Coronary artery (tissue), 2 donors: ENCODE measurements at regions not wholly inside any gene's neighbourhood (a gene's known extent, or its start where the extent isn't known, plus 50 kb on each side); places are given as distances from the start of the nearest gene placed in this dataset.

Experiments
- DNase-seq: peaks from one replicate; pipeline ENCODE4 v3.0.0-alpha.2; 2017; ENCODE audit warnings: low spot score
- H3K27ac ChIP-seq, 2 donors: fragments of 200-600 bp; sonication (generic); one replicate each; pipeline ENCODE4 v1.5.1; 2016 to 2019
- H3K4me3 ChIP-seq: fragments of 200-600 bp; sonication (generic); 2 replicates; pipeline ENCODE4 v1.5.1; 2016; ENCODE audit warnings: mild to moderate bottlenecking, moderate library complexity
- TF ChIP-seq, protein P1 (sequence below): fragments of 200-600 bp; sonication (generic); IDR thresholded peaks from one replicate; pipeline ENCODE4 v1.5.1; 2019; ENCODE audit warnings: antibody characterized with exemption

DNA sequence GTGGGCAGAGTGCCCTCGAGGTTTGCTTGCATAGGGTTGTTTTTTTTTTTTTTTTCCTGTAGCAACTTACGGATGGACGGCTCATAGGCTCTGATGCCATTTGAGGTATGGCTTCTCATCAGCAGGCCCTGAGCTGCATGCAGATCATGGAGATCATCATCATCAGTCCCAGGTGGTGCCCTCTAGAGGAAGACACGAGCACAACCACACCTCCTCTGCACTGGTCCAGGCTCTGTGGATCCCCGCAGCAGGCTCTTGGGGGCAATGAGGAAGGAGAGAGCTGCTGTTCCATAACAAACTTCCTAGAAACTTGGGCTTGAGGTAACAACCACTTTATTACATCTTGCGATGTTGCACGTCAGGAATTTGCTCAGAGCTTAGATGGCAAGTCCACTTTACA lies 132.7 kb upstream of the CXCL12 start:
- DNase-seq: no peak
- H3K27ac ChIP-seq: no peak overlapping the region
- TF ChIP-seq, protein P1, sequence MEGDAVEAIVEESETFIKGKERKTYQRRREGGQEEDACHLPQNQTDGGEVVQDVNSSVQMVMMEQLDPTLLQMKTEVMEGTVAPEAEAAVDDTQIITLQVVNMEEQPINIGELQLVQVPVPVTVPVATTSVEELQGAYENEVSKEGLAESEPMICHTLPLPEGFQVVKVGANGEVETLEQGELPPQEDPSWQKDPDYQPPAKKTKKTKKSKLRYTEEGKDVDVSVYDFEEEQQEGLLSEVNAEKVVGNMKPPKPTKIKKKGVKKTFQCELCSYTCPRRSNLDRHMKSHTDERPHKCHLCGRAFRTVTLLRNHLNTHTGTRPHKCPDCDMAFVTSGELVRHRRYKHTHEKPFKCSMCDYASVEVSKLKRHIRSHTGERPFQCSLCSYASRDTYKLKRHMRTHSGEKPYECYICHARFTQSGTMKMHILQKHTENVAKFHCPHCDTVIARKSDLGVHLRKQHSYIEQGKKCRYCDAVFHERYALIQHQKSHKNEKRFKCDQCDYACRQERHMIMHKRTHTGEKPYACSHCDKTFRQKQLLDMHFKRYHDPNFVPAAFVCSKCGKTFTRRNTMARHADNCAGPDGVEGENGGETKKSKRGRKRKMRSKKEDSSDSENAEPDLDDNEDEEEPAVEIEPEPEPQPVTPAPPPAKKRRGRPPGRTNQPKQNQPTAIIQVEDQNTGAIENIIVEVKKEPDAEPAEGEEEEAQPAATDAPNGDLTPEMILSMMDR: no peak
- no peak overlapping the region for H3K4me3 ChIP-seq

DNA sequence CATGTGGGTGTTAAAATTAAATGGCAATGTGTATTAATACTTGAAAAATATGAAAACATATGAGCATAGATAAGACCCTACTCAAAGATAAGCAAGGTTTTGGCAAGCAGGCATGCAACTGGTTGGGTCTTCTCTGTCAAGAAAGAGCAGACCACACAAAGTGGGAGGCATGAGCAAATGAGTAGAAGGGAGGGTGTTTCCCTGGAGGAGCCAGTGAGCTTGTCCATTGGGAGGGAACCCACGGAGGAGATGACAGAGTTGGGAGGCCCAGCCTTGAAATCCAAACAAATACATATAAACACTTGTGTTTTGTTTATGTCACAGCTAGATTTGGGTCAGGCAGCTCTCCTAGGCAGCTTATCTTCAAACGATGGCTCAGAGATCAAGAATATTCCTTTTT lies 134.5 kb upstream of the CXCL12 start:
- no peak for DNase-seq
- Histone ChIP-seq H3K27ac (no peak overlapping the region), H3K4me3 (no peak overlapping the region)
- TF ChIP-seq, protein P1: no peak

DNA sequence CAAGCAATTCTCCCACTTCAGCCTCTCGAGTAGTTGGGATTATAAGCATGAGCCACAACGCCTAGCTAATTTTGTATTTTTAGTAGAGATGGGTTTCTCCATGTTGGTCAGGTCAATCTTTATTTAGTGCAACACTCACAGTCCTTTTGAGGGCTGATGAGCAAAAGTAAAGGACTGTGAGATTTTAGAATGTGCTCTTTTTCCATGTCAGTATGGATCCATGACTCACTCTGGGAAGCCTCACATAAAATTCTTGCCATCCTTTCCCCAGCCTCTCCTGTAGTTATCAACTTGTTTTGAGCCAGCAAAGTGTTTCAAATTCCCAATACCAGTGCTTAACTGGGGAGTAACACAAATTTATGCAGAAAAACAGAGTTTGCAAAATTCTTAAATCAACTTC lies 135.8 kb upstream of the CXCL12 start:
- TF ChIP-seq, protein P1: no peak
- DNase-seq: no peak
- no peak overlapping the region for H3K27ac ChIP-seq
- H3K4me3 ChIP-seq: no peak overlapping the region

DNA sequence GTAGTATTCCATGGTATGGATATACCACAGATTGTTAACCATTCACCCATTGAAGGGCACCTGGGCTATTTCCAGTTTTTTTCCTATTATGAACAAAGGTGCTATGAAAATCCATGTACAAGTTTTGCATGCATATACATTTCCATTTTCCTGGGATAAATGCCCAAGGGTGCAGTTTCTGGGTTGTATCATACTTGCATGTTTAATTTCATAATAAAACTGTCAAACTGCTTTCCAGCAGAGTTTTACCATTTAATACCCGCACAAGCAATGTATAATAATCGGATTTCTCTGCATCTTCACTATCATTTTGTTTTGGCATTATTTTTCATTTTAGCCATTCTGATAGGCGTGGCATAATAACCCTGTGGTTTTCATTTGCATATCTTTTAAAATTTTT lies 154.3 kb upstream of the CXCL12 start:
- Histone ChIP-seq H3K27ac (no peak overlapping the region), H3K4me3 (no peak overlapping the region)
- TF ChIP-seq, protein P1: no peak
- no peak for DNase-seq

DNA sequence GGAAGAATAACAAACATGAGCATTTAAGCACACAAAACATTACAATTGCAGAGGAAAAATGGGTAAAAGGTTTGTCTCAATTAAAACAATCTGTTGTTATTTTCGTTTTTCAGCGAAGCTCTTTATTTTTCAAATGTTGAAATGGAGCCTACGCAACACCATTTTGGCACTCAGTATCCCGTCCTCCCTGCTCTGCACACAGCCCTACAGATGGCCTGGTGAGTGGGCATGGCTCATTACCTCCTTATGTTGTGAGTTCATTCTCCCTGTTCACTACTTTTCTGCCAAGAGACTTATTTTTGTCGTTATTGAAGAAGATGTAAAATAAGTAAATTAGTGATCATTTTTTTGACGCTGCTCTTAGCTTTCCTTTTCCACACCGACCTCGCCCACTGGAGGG lies 167.8 kb upstream of the CXCL12 start:
- DNase-seq: no peak
- TF ChIP-seq, protein P1: no peak
- no peak overlapping the region for H3K27ac ChIP-seq
- no peak overlapping the region for H3K4me3 ChIP-seq

DNA sequence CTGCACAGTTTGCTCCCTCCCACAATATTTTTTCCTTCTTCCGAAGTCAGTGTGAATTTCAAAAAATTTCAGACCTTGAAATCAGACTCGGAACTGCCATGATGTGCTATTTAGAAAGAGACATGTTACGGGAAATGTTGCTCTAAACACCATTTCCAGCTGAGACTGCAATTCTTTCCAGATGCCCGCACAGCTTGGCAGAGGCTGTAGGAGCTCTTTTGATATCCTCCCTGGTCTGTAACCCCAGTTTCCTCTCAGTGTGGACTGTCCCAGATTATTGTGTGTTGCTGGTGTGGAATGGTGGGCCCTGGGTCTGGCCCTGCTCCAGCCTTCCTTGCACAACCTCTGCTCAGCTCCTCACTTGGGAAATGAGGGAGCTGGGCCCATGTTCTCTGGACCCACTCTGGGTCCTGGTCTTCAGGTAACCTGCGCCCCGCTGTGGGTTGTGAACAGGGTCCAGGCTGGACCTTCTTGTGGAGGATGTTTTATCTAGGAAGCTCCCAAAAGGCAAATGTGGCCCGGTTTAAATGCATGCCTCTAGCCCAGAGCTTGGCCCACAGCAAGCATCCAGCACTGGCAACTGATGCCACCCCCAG lies 172.8 kb upstream of the CXCL12 start:
- no peak for DNase-seq
- H3K27ac ChIP-seq: no peak overlapping the region
- TF ChIP-seq, protein P1: no peak
- no peak overlapping the region for H3K4me3 ChIP-seq

DNA sequence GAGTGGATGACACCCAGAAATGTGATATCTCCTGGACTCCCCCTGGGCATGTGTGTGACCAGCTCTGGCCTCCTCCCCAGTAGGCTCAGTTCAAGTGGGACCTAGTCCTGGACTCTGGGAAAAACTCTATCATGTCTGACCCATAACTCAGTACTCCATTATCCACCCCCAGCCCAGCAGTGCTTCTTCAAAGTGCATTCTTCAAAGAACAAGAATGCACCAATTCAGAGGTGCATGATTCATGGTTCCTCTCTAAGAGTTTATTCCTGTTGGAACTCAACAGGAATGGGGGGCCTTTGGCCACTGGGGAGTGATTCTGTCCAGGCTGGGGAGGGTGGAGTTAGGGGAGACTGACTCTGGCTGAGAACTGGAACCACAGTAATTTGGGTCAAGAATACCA lies 173.6 kb upstream of the CXCL12 start:
- TF ChIP-seq, protein P1: no peak
- H3K27ac ChIP-seq: no peak overlapping the region
- H3K4me3 ChIP-seq: no peak overlapping the region
- DNase-seq: no peak
